HepG2 (cell line): ENCODE measurements at regions not wholly inside any gene's neighbourhood (a gene's known extent, or its start where the extent isn't known, plus 50 kb on each side); places are given as distances from the start of the nearest gene placed in this dataset.

Experiments used
- ATAC-seq: fragments of 200-7000 bp; cut with Tn5 transposase; 3 replicates; pipeline ENCODE4 v1.9.1; 2020; ENCODE audit warnings: mild to moderate bottlenecking, moderate library complexity
- BruUV-seq: library from RNA; stranded (reverse); fragments of 400-500 nt; replicated peaks from 2 replicates; lab custom pipeline; 2021; lab: Mats Ljungman, UMichigan
- CTCF ChIA-PET: fragments of 300-600 bp; formaldehyde crosslinking; extraction: SDS; loops from one replicate; lab custom pipeline; 2021; ENCODE audit warnings: low total read pairs, inconsistent platforms, low intra/inter-chr PET ratio; lab: Yijun Ruan, JAX
- POLR2A ChIA-PET: fragments of 350-600 bp; sonication (Branson Sonifier 250); formaldehyde crosslinking; loops from one replicate; lab custom pipeline; 2020; ENCODE audit warnings: antibody characterized with exemption, inconsistent platforms; lab: Yijun Ruan, JAX
- DNase-seq: peaks from one replicate; pipeline ENCODE4 v3.0.0-alpha.2; 2015; ENCODE audit warnings: low spot score
- FAIRE-seq: peaks from 3 replicates; lab custom pipeline; 2011; peaks lifted over from hg19 to GRCh38; lab: Jason Lieb, UNC
- H2AFZ ChIP-seq: one replicate; pipeline ENCODE4 v1.6.1; 2011; ENCODE audit warnings: low read length, inconsistent platforms
- H3K27ac ChIP-seq: fragments of 300-600 bp; 3 replicates; pipeline ENCODE4 v1.8.0; 2011; ENCODE audit warnings: mixed run types, mild to moderate bottlenecking, mixed read lengths, low read length, inconsistent platforms; ENCODE audit not compliant: insufficient read depth; ENCODE audit errors: extremely low read length
- H3K27me3 ChIP-seq, 2 experiments: fragments of 200-600 bp in 1 of 2; 2 replicates in 1 of 2; 3 replicates in 1 of 2; pipeline versions ENCODE4 v1.6.0 to v1.8.0; 2011; ENCODE audit warnings: low read length in 2 of 2, mild to moderate bottlenecking in 2 of 2, moderate library complexity in 2 of 2, inconsistent platforms in 1 of 2; ENCODE audit not compliant: insufficient read depth in 2 of 2, control insufficient read depth in 1 of 2
- H3K36me3 ChIP-seq, 2 experiments: fragments of 200-600 bp in 1 of 2; replicated peaks in 1 of 2; 2 replicates in 1 of 2; 3 replicates in 1 of 2; pipeline versions ENCODE4 v1.5.1 to v1.8.0; 2011; ENCODE audit warnings: low read length in 2 of 2, inconsistent platforms in 1 of 2; ENCODE audit not compliant: insufficient read depth in 2 of 2, control insufficient read depth in 1 of 2
- H3K4me1 ChIP-seq: 2 replicates; pipeline ENCODE4 v1.5.1; 2012; ENCODE audit warnings: low read length, inconsistent platforms; ENCODE audit not compliant: insufficient read depth
- H3K4me2 ChIP-seq: 2 replicates; pipeline ENCODE4 v1.6.0; 2011; ENCODE audit warnings: low read depth, low read length, inconsistent platforms
- H3K4me3 ChIP-seq, 3 experiments: fragments of 200-600 bp in 1 of 3; sonication (generic), shearing (Covaris generic) in 1 of 3; replicated peaks in 1 of 3; 2 replicates each; pipeline ENCODE4 v1.5.1; 2011 to 2016; ENCODE audit warnings: low read length in 3 of 3, inconsistent platforms in 2 of 3, low read depth in 2 of 3, mild to moderate bottlenecking in 2 of 3, control low read depth in 1 of 3, mixed read lengths in 1 of 3; ENCODE audit not compliant: insufficient read depth in 1 of 3
- H3K79me2 ChIP-seq: one replicate; pipeline ENCODE4 v1.6.1; 2011; ENCODE audit warnings: low read length, inconsistent platforms; ENCODE audit not compliant: insufficient read depth
- H3K9ac ChIP-seq: 2 replicates; pipeline ENCODE4 v1.6.0; 2011; ENCODE audit warnings: mild to moderate bottlenecking, low read depth, low read length, inconsistent platforms; ENCODE audit not compliant: insufficient read depth
- H3K9me3 ChIP-seq: 2 replicates; pipeline ENCODE4 v1.5.1; 2012; ENCODE audit warnings: mild to moderate bottlenecking, low read length
- H4K20me1 ChIP-seq: 2 replicates; pipeline ENCODE4 v1.6.0; 2011; ENCODE audit warnings: inconsistent platforms, mild to moderate bottlenecking, low read length, moderate library complexity; ENCODE audit not compliant: insufficient read depth
- DNMT3B ChIP-seq: conservative IDR thresholded peaks from 2 replicates; pipeline ENCODE4 v1.6.1; 2016; ENCODE audit warnings: missing biosample characterization, control low read depth
- IRF9 ChIP-seq: sonication (generic); formaldehyde crosslinking; IDR thresholded peaks from 2 replicates; pipeline ENCODE4 v1.8.0; 2022; ENCODE audit warnings: missing genetic modification reagents, mild to moderate bottlenecking, borderline replicate concordance
- NBN ChIP-seq: fragments of 450-650 bp; conservative IDR thresholded peaks from 2 replicates; pipeline ENCODE4 v1.6.1; 2017
- PLRG1 ChIP-seq: fragments of 450-650 bp; conservative IDR thresholded peaks from 2 replicates; pipeline ENCODE4 v1.6.1; 2016
- SNAPC2 ChIP-seq: sonication (generic); formaldehyde crosslinking; IDR thresholded peaks from 2 replicates; pipeline ENCODE4 v1.8.1; 2022; ENCODE audit warnings: mild to moderate bottlenecking, missing genetic modification reagents
- ZNF121 ChIP-seq: sonication (generic); formaldehyde crosslinking; IDR thresholded peaks from 2 replicates; pipeline ENCODE4 v1.5.0; 2020; ENCODE audit warnings: mild to moderate bottlenecking, missing genetic modification reagents
- ZNF354B ChIP-seq: sonication (generic); formaldehyde crosslinking; IDR thresholded peaks from 2 replicates; pipeline ENCODE4 v1.8.0; 2022; ENCODE audit warnings: mild to moderate bottlenecking, missing genetic modification reagents
- ZNF446 ChIP-seq: sonication (generic); formaldehyde crosslinking; IDR thresholded peaks from 2 replicates; pipeline ENCODE4 v1.5.0; 2020; ENCODE audit warnings: mild to moderate bottlenecking, missing genetic modification reagents
- ZNF589 ChIP-seq: sonication (generic); formaldehyde crosslinking; conservative IDR thresholded peaks from 2 replicates; pipeline ENCODE4 v1.8.0; 2022; ENCODE audit warnings: mild to moderate bottlenecking, moderate library complexity, missing genetic modification reagents
- WGBS: methylation state at CpG from one replicate; pipeline ENCODE4 v1.1.6; 2017; ENCODE audit warnings: low lambda C conversion rate; 5-methylcytosine and 5-hydroxymethylcytosine counted together
- in situ Hi-C: cut with HindIII; loops from 2 replicates; pipeline ENCODE4 v1.10.0; 2017; ENCODE audit warnings: low pct_unique_long_range_greater_than_20kb; ENCODE audit not compliant: extremely low pct_ligation_motif_present
- intact Hi-C: fragments of 100-400 bp; cut with micrococcal nuclease; formaldehyde crosslinking; loops from one replicate; pipeline ENCODE4 v1.10.0; 2022; ENCODE audit not compliant: unreplicated experiment
- TF ChIP-seq, protein P1 (sequence below): sonication (generic); formaldehyde crosslinking; IDR thresholded peaks from 2 replicates; pipeline ENCODE4 v1.4.0; 2020; ENCODE audit warnings: missing genetic modification reagents
- TF ChIP-seq, protein P2 (sequence below): sonication (generic); formaldehyde crosslinking; IDR thresholded peaks from 2 replicates; pipeline ENCODE4 v1.4.0; 2020; ENCODE audit warnings: missing genetic modification reagents, borderline replicate concordance

DNA sequence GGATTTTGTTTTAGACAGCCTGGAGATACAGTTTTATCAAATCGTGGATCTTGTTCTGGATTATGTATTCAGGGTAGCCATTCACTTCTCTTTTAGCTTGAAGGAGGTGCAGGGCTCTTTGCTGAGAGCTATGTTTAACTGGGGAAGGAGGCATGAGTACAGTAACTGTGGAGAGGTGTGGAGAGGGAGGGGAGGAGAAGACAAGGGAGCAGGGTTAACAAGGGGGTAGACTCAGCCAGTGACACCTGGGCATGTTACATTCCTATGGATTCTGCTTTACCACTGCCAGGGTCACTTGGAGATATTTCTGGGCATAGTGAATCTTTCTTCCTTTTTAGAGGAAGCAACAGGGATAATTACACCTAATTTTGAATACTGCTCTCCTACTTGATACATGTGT is 536.0 kb downstream of the TMEM135 start:
- no peak overlapping the region for H3K27ac ChIP-seq
- POLR2A ChIA-PET, result no interaction called here
- intact Hi-C loops, result no loop called here
- CTCF ChIA-PET, result no interaction called here
- no peak for FAIRE-seq
- H4K20me1 ChIP-seq, result no peaks in the 10 kb centered on the region
- no peak for ATAC-seq
- no peak overlapping the region for H3K9ac ChIP-seq
- no peaks in the 10 kb centered on the region for H3K9me3 ChIP-seq
- no TSS peak for BruUV-seq
- no peaks in the 10 kb centered on the region for H3K4me1 ChIP-seq
- TF ChIP-seq PLRG1 (no peak), ZNF354B (CRISPR knock-in tag) (no peak), SNAPC2 (CRISPR knock-in tag) (no peak), ZNF589 (CRISPR knock-in tag) (no peak), ZNF121 (CRISPR knock-in tag) (no peak), ZNF446 (no peak), IRF9 (CRISPR knock-in tag) (no peak), NBN (no peak), DNMT3B (CRISPR knock-in tag) (no peak)
- TF ChIP-seq, protein P1, sequence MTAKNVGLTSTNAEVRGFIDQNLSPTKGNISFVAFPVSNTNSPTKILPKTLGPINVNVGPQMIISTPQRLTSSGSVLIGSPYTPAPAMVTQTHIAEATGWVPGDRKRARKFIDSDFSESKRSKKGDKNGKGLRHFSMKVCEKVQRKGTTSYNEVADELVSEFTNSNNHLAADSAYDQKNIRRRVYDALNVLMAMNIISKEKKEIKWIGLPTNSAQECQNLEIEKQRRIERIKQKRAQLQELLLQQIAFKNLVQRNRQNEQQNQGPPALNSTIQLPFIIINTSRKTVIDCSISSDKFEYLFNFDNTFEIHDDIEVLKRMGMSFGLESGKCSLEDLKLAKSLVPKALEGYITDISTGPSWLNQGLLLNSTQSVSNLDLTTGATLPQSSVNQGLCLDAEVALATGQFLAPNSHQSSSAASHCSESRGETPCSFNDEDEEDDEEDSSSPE (CRISPR knock-in tag), result no peak
- TF ChIP-seq, protein P2, sequence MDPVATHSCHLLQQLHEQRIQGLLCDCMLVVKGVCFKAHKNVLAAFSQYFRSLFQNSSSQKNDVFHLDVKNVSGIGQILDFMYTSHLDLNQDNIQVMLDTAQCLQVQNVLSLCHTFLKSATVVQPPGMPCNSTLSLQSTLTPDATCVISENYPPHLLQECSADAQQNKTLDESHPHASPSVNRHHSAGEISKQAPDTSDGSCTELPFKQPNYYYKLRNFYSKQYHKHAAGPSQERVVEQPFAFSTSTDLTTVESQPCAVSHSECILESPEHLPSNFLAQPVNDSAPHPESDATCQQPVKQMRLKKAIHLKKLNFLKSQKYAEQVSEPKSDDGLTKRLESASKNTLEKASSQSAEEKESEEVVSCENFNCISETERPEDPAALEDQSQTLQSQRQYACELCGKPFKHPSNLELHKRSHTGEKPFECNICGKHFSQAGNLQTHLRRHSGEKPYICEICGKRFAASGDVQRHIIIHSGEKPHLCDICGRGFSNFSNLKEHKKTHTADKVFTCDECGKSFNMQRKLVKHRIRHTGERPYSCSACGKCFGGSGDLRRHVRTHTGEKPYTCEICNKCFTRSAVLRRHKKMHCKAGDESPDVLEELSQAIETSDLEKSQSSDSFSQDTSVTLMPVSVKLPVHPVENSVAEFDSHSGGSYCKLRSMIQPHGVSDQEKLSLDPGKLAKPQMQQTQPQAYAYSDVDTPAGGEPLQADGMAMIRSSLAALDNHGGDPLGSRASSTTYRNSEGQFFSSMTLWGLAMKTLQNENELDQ (CRISPR knock-in tag), result no peak
- TF ChIP-seq, all 625 proteins: peak for 0
- in situ Hi-C loops, result no loop called here
- DNase-seq, result no peak
- Histone ChIP-seq H3K4me3 (no peak overlapping the region), H2AFZ (no peak overlapping the region), H3K79me2 (no peaks in the 10 kb centered on the region), H3K36me3 (no peaks in the 10 kb centered on the region), H3K4me2 (no peak overlapping the region), H3K27me3 (no peaks in the 10 kb centered on the region)
- 0% methylated on average over 1 of the region's 1 CpG for WGBS
